T-helper 9 cell (primary cell): ENCODE measurements at regions not wholly inside any gene's neighbourhood (a gene's known extent, or its start where the extent isn't known, plus 50 kb on each side); places are given as distances from the start of the nearest gene placed in this dataset.

Experiments
- DNase-seq: peaks from one replicate; pipeline ENCODE4 v3.0.0-alpha.2; 2020

GRCh38 chr4:108263057-108263456, 94.3 kb upstream of the LEF1 start:
- no peak for DNase-seq

DNA sequence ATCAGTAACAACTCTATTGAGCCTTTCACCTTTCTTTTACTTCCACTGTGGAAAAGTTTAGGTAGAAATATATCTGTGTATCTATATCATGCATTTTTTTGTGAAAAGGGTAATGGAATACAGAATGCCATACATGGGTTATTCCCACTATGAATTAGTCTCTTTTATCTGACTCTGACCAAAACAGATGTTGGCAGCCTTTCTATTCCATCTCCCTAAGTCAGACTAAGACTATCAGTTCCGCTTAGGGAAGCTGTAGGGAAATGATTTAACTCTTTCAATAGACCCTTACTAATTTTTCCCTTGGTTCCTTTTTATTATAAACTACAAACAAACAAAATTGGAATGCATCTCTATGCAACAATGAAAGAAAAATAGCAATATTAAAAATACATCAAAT, 92.3 kb upstream of the LEF1 start:
- no peak for DNase-seq

GRCh38 chr4:108256538-108256937, 87.8 kb upstream of the LEF1 start:
- DNase-seq, result no peak

DNA sequence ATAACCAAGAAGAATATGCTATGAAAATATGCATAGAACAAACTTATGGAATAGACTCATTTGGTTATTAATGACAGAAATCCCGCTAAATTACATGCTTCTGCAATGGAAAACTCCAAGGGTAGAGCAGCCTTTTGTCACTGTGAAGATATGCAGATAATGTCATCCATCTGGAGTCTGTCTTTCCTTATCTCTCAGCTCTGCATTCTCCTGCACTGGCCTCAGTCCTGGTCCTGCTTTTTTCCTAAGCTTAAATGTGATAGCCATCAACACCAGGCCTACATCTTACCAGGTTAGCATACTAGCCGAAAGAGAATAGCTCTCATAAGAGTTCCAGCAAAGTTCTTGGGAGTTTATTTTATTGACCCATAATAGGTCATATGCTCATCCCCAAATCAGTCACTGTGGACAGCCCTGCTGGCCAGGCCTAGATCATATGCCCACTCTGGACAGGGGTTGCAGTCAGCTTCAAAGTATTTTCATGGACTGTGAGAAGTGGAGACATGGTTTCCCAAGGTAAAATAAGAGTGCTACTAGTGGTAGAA, 86.5 kb upstream of the LEF1 start:
- DNase-seq, result no peak

DNA sequence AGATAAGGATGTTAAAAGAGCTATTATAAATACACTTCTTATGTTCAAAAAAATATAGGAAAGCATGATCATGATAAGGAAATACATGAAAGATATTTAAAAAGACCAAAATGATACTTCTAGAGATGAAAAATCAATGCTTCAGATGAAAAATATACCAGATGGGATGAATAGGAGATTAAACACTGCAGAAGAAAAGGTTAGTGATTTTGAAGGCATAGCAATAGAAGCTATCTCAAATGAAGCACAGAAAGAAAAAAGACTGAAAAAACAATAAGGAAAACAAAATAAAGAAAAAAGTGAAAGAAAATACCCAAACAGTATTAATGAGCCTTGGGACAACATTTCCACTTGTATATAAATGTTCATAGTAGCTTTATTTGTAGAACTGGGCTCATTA, 80.7 kb upstream of the LEF1 start:
- no peak for DNase-seq

GRCh38 chr4:108247387-108248049, 78.8 kb upstream of the LEF1 start:
- DNase-seq, result no peak

GRCh38 chr4:108244606-108245005, 75.9 kb upstream of the LEF1 start:
- no peak for DNase-seq

GRCh38 chr4:108240366-108240765, 71.6 kb upstream of the LEF1 start:
- DNase-seq, result no peak

- DNase-seq, result no peak
These were observed 69.0 kb upstream of the LEF1 start for GRCh38 chr4:108237693-108238092.

GRCh38 chr4:108236264-108236663, 67.5 kb upstream of the LEF1 start:
- DNase-seq, result no peak

DNA sequence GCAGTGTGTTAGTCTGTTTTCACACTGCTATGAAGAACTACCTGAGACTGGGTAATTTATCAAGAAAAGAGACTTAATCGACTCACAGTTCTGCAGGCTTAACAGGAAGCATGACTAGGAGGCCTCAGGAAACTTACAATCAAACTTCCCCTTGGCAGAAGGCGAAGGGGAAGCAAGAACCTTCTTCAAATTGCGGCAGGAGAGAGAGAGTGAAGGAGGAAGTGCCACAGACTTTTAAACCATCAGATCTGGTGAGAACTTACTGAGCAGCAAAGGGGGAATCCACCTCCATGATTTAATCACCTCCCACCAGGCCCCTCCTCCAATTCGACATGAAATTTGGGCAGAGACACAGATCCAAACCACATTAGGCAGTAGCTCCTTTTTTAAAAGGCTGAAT, 59.2 kb upstream of the LEF1 start:
- DNase-seq, result no peak

- DNase-seq, result no peak
These were observed 55.9 kb upstream of the LEF1 start for GRCh38 chr4:108224611-108225053.

- DNase-seq, result no peak
These were observed 54.6 kb upstream of the LEF1 start for GRCh38 chr4:108223313-108223712.

DNA sequence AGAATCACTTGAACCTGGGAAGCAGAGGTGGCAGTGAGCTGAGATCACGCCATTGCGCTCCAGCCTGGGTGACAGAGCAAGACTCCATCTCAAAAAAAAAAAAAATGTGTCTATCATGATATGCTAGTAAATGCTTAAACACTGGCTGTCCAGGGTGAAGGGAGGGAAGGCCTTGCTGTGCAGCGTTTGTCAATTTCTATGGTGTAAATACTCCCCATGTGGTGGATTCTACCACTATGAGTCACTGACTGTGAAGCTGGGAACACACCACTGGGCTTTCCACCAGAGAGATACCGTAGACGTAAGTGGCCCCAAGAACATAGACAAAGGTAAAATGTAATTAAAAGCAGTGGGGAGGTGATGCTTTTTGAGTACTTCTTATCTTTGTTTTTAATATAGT, 51.3 kb upstream of the LEF1 start:
- DNase-seq, result no peak
